SK-N-SH treated with all-trans-retinoic acid at 6 μM for 48 hours (cell line): ENCODE measurements at regions not wholly inside any gene's neighbourhood (a gene's known extent, or its start where the extent isn't known, plus 50 kb on each side); places are given as distances from the start of the nearest gene placed in this dataset.

ENCODE experiments used
- ATAC-seq: fragments of 200-7000 bp; cut with Tn5 transposase; 3 replicates; pipeline ENCODE4 v1.9.1; 2020; ENCODE audit warnings: mild to moderate bottlenecking, moderate library complexity
- CSDC2 ChIP-seq: fragments of 250-450 bp; sonication (Bioruptor Pico); IDR thresholded peaks from 2 replicates; pipeline ENCODE4 v1.5.0; 2020; ENCODE audit warnings: mild to moderate bottlenecking, moderate library complexity
- CSRNP3 ChIP-seq: fragments of 250-450 bp; sonication (Bioruptor Pico); IDR thresholded peaks from 2 replicates; pipeline ENCODE4 v1.5.1; 2021; ENCODE audit warnings: mild to moderate bottlenecking, moderate library complexity
- GLIS3 ChIP-seq: fragments of 250-450 bp; sonication (Bioruptor Pico); IDR thresholded peaks from 2 replicates; pipeline ENCODE4 v1.5.0; 2020; ENCODE audit warnings: mild to moderate bottlenecking, moderate library complexity
- ISL1 ChIP-seq: fragments of 250-450 bp; sonication (Bioruptor Pico); IDR thresholded peaks from 2 replicates; pipeline ENCODE4 v2.1.2; 2022; ENCODE audit warnings: mild to moderate bottlenecking, moderate library complexity
- POU6F1 ChIP-seq: fragments of 250-450 bp; sonication (Bioruptor Pico); IDR thresholded peaks from 2 replicates; pipeline ENCODE4 v1.8.0; 2021; ENCODE audit warnings: low read depth, mild to moderate bottlenecking, moderate library complexity, borderline replicate concordance
- RARB ChIP-seq: fragments of 250-450 bp; sonication (Bioruptor Pico); IDR thresholded peaks from 2 replicates; pipeline ENCODE4 v1.8.0; 2021; ENCODE audit warnings: mild to moderate bottlenecking, moderate library complexity
- SNAI2 ChIP-seq: fragments of 250-450 bp; sonication (Bioruptor Pico); IDR thresholded peaks from 2 replicates; pipeline ENCODE4 v1.5.0; 2020; ENCODE audit warnings: mild to moderate bottlenecking, moderate library complexity
- TCF4 ChIP-seq: fragments of 250-450 bp; sonication (Bioruptor Pico); IDR thresholded peaks from 2 replicates; pipeline ENCODE4 v1.8.0; 2021; ENCODE audit warnings: mild to moderate bottlenecking, moderate library complexity, borderline replicate concordance
- TSHZ2 ChIP-seq: fragments of 250-450 bp; sonication (Bioruptor Pico); IDR thresholded peaks from 2 replicates; pipeline ENCODE4 v1.5.0; 2020; ENCODE audit warnings: mild to moderate bottlenecking, moderate library complexity
- ZC3H10 ChIP-seq: fragments of 250-450 bp; sonication (Bioruptor Pico); IDR thresholded peaks from 2 replicates; pipeline ENCODE4 v1.5.1; 2021; ENCODE audit warnings: mild to moderate bottlenecking, moderate library complexity
- ZFP3 ChIP-seq: fragments of 250-450 bp; sonication (Bioruptor Pico); IDR thresholded peaks from 2 replicates; pipeline ENCODE4 v1.5.0; 2020; ENCODE audit warnings: mild to moderate bottlenecking, moderate library complexity
- ZNF565 ChIP-seq: fragments of 450-650 bp; formaldehyde crosslinking; conservative IDR thresholded peaks from 2 replicates; pipeline ENCODE4 v1.5.0; 2020; ENCODE audit warnings: low read depth, mild to moderate bottlenecking, moderate library complexity
- ZNF70 ChIP-seq: fragments of 450-650 bp; formaldehyde crosslinking; IDR thresholded peaks from 2 replicates; pipeline ENCODE4 v1.5.0; 2020; ENCODE audit warnings: mild to moderate bottlenecking, moderate library complexity

- no peak for TF ChIP-seq CSRNP3
- no peak for TF ChIP-seq GLIS3
- no peak for TF ChIP-seq ZNF70 (CRISPR knock-in tag)
- TF ChIP-seq TCF4 (CRISPR knock-in tag) = no peak
- TF ChIP-seq, all 23 proteins: peak for 0
These were observed 666.7 kb downstream of the LRRC70 start (continued) for GRCh38 chr5:63245271-63245670.

- no peak for TF ChIP-seq ZC3H10
- no peak for ATAC-seq
These were observed 661.6 kb downstream of the LRRC70 start for GRCh38 chr5:63240063-63240755.

- TF ChIP-seq CSDC2 (no peak), ISL1 (CRISPR knock-in tag) (peak; percentile 28; the same call in 1 of the 2 replicates)
- ATAC-seq = peak; percentile 53
These were observed 655.3 kb downstream of the LRRC70 start for GRCh38 chr5:63233911-63234310.

- no peak for TF ChIP-seq RARB (CRISPR knock-in tag)
- TF ChIP-seq ZNF70 (CRISPR knock-in tag) = no peak
- no peak for TF ChIP-seq POU6F1 (CRISPR knock-in tag)
- TF ChIP-seq, all 23 proteins: peak for 0
- no peak for ATAC-seq
These were observed 654.7 kb downstream of the LRRC70 start for GRCh38 chr5:63233361-63233760.

- no peak for ATAC-seq
- TF ChIP-seq ZNF565 = no peak
- no peak for TF ChIP-seq POU6F1 (CRISPR knock-in tag)
- TF ChIP-seq CSRNP3 = no peak
- no peak for TF ChIP-seq SNAI2 (CRISPR knock-in tag)
- TF ChIP-seq ZFP3 (CRISPR knock-in tag) = no peak
- no peak for TF ChIP-seq RARB (CRISPR knock-in tag)
These were observed 652.1 kb downstream of the LRRC70 start for GRCh38 chr5:63230754-63231153.

- TF ChIP-seq ZFP3 (CRISPR knock-in tag) (no peak), TSHZ2 (CRISPR knock-in tag) (no peak), GLIS3 (no peak), CSRNP3 (no peak)
- ATAC-seq = no peak
These were observed 649.5 kb downstream of the LRRC70 start for GRCh38 chr5:63228154-63228553.
